HG02938 (cell line): ENCODE measurements at regions not wholly inside any gene's neighbourhood (a gene's known extent, or its start where the extent isn't known, plus 50 kb on each side); places are given as distances from the start of the nearest gene placed in this dataset.
"Not testable (repeated sequence)": the region's sequence is repeated elsewhere in the genome, so short reads cannot be mapped to it uniquely, and the experiment has no call there.

Source experiments
- ATAC-seq: cut with Tn5 transposase; IDR thresholded peaks from one replicate; pipeline ENCODE4 v1.9.1; 2021; ENCODE audit warnings: mild to moderate bottlenecking, moderate library complexity; ENCODE audit not compliant: unreplicated experiment

DNA sequence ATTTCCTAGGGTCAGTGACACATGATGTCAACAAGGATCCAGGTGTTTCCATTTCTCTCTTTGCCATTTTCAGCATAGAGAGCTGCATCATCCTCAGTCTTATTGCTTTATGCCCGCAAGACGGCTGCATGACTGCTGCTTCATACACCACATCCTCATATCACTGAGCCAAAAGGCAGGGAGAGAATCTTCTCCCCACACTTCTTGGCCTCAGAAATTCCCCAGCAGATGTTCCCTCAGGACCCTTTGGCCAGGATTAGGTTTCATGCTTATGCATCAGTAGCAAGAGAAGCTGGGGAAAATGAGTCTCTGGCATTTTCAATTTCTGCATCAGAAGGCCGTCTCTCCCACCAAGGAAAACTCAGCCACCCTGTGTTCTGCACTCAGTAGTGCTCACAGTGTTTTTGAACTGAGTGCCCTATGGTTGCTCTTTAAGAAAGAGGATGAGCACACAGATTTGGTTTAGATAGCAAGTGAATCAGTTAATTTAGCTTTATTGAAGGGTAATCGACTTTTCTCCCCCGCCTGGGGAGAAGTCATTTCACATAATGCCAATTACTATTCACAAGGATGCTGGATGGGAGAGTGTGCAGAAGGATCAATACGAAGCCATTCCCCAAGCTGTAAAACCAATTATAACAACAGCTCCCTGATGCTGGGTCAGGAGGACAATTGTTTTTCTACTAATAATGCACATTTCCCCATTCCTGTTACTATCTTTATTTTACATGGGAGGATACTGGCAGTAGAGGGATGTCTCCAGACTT lies 360.2 kb downstream of the HHIPL2 start:
- ATAC-seq, result no peak

GRCh38 chr1:222182641-222183040 lies 365.3 kb downstream of the HHIPL2 start:
- no peak for ATAC-seq

DNA sequence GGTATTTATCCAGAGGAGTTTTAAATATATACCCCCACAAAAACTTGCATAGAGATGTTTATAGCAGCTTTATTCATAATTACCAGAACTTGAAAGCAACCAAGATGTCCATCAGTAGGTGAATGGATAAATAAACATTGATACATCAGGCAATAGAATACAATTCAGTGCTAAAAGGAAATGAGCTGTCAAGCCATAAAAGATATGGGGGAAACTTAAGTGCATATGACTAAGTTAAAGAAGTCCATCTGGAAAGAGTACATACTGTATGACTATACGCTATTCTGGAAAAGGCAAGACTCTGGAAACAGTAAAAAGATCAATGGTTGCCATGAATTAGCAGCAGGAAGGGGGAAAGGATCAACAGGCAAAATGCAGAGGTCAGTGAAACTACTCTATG lies 366.7 kb downstream of the HHIPL2 start:
- ATAC-seq, result no peak

DNA sequence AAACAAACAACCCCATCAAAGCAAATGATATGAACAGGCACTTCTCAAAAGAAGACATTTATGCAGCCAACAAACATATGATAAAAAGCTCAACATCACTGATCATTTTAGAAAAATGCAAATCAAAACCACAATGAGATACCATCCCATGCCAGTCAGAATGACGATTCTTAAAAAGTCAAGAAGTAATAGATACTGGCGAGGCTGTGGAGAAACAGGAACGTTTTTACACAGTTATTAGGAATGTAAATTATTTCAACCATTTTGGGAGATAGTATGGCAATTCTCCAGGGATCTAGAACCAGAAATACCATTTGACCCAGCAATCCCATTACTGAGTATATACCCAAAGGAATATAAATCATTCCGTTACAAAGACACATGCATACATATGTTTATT lies 370.4 kb downstream of the HHIPL2 start:
- not testable (repeated sequence) for ATAC-seq

DNA sequence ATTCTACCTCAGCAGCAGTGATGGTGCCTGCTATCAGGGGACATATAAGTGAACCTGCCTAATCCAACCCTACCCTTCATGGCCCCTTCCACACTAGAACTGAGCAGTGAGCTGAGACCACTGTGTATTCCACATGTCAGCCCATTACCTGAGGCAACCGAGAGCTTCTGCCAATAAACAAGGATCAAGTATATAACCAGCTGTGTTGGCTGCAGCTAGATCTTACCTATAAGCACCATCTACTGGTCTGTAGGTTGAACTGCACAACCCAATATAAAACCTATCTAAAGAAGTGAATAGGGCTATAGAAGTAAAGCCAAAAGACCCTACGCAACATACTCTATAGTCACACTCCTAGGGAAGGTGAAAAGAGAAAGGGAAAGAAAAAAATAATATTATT lies 376.9 kb downstream of the HHIPL2 start:
- ATAC-seq, result peak; percentile 63

DNA sequence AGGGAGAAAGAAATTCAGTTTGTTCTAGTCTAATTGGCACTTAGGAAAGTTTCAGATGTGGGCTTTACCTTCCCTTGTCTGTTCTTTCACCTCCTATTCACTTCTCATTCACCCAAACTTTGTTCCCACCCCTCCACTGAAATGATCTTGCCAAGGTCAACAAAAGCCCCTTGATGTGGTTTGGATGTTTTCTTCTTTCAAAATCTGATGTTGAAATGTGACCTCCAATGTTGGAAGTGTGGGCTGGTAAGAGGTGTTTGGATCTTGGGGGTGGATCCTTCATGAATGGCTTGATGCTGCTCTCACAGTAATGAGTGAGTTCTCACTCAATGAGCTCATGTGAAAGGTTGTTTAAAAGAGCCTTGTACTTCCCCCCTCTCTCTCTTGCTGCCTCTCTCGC lies 379.3 kb downstream of the HHIPL2 start:
- ATAC-seq, result no peak

- no peak for ATAC-seq
Measured at GRCh38 chr1:222167896-222168295, 380.0 kb downstream of the HHIPL2 start.

GRCh38 chr1:222167111-222167510 lies 380.8 kb downstream of the HHIPL2 start:
- no peak for ATAC-seq

DNA sequence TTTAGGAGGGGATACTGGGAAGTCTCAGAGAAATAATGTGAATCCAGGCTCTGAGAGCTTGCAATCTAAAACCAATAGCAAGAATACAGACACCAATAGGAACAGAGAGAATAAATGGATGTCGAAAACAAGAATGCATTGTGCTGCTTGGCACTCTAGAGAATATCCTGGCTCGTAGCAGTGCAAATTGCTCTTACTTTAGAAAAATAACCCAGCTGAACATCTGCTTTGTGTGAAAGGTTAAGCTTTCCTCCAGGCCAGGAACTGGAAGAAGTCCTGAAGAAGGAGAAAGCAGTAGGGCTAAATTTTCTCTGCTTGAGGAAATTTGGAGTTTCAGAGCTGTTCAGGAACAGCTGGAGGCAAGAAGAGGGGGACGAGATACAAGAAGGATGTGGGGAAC lies 382.3 kb downstream of the HHIPL2 start:
- no peak for ATAC-seq

DNA sequence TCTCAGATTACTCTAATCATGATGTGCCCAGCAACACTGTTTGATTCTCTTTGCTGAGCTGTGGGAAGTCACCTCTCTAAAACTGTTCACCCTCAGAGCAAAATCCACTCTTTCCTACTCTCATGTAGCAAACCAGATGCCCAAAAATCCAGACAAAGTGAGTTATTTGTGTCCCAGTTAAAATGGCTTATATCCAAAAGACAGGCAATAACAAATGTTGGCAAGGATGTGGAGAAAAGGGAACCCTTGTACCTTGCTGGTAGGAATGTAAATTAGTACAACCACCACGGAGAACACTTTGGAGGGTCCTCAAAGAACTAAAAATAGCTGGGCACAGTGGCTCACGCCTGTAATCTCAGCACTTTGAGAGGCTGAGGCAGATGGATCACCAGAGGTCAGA lies 384.0 kb downstream of the HHIPL2 start:
- no peak for ATAC-seq

- no peak for ATAC-seq
Measured at GRCh38 chr1:222161676-222162075, 386.2 kb downstream of the HHIPL2 start.

GRCh38 chr1:222157612-222158011 lies 390.3 kb downstream of the HHIPL2 start:
- ATAC-seq, result no peak

DNA sequence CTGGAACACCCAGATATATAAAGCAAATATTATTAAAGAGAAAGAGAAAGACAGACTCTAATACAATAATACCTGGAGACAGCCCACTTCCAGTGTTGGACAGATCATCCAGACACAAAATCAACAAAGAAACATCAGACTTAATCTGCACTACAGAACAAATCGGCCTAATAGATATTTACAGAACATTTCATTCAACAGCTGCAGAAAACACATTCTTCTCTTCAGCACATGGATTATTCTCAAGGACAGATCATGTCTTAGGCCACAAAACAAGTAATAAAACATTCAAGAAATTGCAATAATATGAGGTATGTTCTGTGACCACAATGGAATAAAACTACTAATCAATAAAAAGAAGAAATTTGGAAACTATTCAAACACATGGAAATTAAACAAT lies 398.3 kb upstream of the DUSP10 start:
- ATAC-seq, result no peak

DNA sequence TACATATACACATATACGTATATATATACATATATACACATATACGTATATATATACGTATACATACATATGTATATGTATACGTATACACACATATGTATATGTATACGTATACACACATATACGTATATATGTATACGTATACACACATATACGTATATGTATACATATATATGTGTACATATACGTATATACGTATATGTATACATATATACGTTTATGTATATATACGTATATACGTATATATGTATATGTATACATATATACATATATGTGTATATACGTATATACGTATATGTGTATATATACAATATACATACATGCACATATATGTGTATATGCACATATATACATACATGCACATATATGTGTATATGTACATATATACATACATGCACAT lies 396.2 kb upstream of the DUSP10 start:
- no peak for ATAC-seq

DNA sequence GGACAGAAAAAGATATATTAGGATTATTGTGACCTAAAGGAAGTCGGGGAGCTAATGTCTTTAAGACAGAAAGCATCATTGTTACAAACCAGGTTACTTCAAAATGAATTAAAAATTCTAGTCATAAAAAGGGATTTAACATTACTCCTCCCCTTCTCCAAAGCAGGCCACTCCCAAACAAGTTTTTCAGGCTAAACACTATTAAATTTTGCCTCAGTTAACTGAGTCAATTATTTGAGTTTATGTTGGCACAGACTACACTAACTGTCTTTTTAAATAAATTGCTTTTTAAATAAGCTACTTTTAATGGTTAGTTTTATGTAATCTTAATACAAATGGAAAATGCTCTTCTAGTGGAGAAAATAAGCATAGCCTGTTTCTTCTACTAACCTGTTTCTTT lies 395.0 kb upstream of the DUSP10 start:
- ATAC-seq, result no peak

DNA sequence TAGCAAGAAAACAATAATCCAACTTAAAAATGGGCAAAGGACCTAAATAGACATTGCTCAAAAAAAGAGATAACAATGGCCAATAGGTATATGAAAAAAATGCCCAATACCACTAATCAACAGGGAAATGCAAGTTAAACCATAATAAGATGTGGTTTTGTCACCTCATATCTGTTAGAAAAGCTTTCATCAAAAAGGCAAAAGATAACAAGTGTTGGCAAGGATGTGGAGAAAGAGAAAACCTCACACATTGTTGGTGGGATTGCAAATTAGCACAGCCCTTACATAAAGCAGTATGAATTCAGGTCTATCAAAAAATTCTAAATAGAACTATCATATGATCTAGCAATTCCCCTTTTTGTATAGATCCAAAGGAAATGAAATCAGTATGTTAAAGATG lies 387.2 kb upstream of the DUSP10 start:
- ATAC-seq, result no peak

GRCh38 chr1:222127526-222128152 lies 385.8 kb upstream of the DUSP10 start:
- ATAC-seq, result no peak

- ATAC-seq, result no peak
Measured at GRCh38 chr1:222127096-222127495, 385.2 kb upstream of the DUSP10 start.

- no peak for ATAC-seq
Measured at GRCh38 chr1:222126052-222126451, 384.2 kb upstream of the DUSP10 start.

- no peak for ATAC-seq
Measured at GRCh38 chr1:222124602-222125001, 382.7 kb upstream of the DUSP10 start.

GRCh38 chr1:222123111-222123510 lies 381.2 kb upstream of the DUSP10 start:
- ATAC-seq, result no peak

- no peak for ATAC-seq
Measured at GRCh38 chr1:222117809-222118208, 375.9 kb upstream of the DUSP10 start.
